ENCODE measurements at regions not wholly inside any gene's neighbourhood (a gene's known extent, or its start where the extent isn't known, plus 50 kb on each side); places are given as distances from the start of the nearest gene placed in this dataset.

DNA sequence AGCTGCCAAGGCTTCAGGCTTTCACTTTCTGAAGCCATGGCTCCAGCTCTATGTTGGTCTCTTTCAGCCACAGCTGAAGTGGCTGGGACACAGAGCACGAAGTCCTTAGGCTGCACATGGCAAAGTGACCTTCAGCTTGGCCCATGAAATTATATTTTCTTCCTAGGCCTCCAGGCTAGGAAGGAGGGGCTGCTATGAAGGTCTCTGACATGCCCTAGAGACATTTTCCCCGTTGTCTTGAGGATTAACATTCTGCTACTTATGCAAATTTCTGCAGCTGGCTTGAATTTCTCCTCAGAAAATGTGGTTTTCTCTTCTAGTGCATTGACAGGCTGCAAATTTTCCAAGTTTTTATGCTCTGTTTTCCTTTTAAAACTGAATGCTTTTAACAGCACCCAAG is 99.8 kb upstream of the KCNIP4 start:
- intact Hi-C loops (cut with micrococcal nuclease; ENCODE audit: unreplicated experiment) (no loop called here), in situ Hi-C loops (cut with MboI) (no loop called here)
- no peaks in the 10 kb centered on the region for H3K27me3 ChIP-seq (replicated peaks in 1 of 2; ENCODE audit: control insufficient read depth in 2 of 2, insufficient read depth in 2 of 2, low read length in 1 of 2)
- no peaks in the 10 kb centered on the region for H3K9me3 ChIP-seq (replicated peaks; ENCODE audit: control insufficient read depth, insufficient read depth, low read length)
- H3K4me2 ChIP-seq (ENCODE audit: control insufficient read depth, insufficient read depth) = no peak overlapping the region
- SMC1A ChIA-PET (ENCODE audit: uncharacterized antibody, unreplicated experiment) = no interaction called here
- H3K9ac ChIP-seq (ENCODE audit: control insufficient read depth, insufficient read depth, low read length) = no peak overlapping the region
- TF ChIP-seq, protein P1, sequence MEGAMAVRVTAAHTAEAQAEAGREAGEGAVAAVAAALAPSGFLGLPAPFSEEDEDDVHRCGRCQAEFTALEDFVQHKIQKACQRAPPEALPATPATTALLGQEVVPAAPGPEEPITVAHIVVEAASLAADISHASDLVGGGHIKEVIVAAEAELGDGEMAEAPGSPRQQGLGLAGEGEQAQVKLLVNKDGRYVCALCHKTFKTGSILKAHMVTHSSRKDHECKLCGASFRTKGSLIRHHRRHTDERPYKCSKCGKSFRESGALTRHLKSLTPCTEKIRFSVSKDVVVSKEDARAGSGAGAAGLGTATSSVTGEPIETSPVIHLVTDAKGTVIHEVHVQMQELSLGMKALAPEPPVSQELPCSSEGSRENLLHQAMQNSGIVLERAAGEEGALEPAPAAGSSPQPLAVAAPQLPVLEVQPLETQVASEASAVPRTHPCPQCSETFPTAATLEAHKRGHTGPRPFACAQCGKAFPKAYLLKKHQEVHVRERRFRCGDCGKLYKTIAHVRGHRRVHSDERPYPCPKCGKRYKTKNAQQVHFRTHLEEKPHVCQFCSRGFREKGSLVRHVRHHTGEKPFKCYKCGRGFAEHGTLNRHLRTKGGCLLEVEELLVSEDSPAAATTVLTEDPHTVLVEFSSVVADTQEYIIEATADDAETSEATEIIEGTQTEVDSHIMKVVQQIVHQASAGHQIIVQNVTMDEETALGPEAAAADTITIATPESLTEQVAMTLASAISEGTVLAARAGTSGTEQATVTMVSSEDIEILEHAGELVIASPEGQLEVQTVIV (IDR thresholded peaks at IDR 0.05; ENCODE audit: borderline replicate concordance, partially characterized antibody) = no peak
- TF ChIP-seq, protein P2, sequence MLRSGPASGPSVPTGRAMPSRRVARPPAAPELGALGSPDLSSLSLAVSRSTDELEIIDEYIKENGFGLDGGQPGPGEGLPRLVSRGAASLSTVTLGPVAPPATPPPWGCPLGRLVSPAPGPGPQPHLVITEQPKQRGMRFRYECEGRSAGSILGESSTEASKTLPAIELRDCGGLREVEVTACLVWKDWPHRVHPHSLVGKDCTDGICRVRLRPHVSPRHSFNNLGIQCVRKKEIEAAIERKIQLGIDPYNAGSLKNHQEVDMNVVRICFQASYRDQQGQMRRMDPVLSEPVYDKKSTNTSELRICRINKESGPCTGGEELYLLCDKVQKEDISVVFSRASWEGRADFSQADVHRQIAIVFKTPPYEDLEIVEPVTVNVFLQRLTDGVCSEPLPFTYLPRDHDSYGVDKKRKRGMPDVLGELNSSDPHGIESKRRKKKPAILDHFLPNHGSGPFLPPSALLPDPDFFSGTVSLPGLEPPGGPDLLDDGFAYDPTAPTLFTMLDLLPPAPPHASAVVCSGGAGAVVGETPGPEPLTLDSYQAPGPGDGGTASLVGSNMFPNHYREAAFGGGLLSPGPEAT (IDR thresholded peaks at IDR 0.05; ENCODE audit: low read depth) = no peak
- no peak for TF ChIP-seq WRNIP1 (IDR thresholded peaks at IDR 0.05; ENCODE audit: borderline replicate concordance, low read depth, low read length)
- TF ChIP-seq NRF1 (conservative IDR thresholded peaks at IDR 0.05; ENCODE audit: low read depth, low read length) = no peak
- TF ChIP-seq ZNF274 (IDR thresholded peaks at IDR 0.05; ENCODE audit: insufficient read depth, insufficient read length) = no peak
- no peak for TF ChIP-seq CBX5 (IDR thresholded peaks at IDR 0.05; ENCODE audit: low read depth)
- TF ChIP-seq, protein P3, sequence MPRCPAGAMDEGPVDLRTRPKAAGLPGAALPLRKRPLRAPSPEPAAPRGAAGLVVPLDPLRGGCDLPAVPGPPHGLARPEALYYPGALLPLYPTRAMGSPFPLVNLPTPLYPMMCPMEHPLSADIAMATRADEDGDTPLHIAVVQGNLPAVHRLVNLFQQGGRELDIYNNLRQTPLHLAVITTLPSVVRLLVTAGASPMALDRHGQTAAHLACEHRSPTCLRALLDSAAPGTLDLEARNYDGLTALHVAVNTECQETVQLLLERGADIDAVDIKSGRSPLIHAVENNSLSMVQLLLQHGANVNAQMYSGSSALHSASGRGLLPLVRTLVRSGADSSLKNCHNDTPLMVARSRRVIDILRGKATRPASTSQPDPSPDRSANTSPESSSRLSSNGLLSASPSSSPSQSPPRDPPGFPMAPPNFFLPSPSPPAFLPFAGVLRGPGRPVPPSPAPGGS (IDR thresholded peaks at IDR 0.05; ENCODE audit: borderline replicate concordance, insufficient read depth, low read depth, low read length, poor library complexity, severe bottlenecking) = no peak
- TF ChIP-seq SUZ12 (IDR thresholded peaks at IDR 0.05; ENCODE audit: unreplicated experiment) = no peak
- no peak for TF ChIP-seq PAX8 (IDR thresholded peaks at IDR 0.05)
- TF ChIP-seq, protein P4, sequence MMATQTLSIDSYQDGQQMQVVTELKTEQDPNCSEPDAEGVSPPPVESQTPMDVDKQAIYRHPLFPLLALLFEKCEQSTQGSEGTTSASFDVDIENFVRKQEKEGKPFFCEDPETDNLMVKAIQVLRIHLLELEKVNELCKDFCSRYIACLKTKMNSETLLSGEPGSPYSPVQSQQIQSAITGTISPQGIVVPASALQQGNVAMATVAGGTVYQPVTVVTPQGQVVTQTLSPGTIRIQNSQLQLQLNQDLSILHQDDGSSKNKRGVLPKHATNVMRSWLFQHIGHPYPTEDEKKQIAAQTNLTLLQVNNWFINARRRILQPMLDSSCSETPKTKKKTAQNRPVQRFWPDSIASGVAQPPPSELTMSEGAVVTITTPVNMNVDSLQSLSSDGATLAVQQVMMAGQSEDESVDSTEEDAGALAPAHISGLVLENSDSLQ (IDR thresholded peaks at IDR 0.05) = no peak
- ATAC-seq (no peak), FAIRE-seq (no peak), DNase-seq (ENCODE audit: low read depth, low spot score) (no peak)
- H3K4me1 ChIP-seq (ENCODE audit: control insufficient read depth, insufficient read depth, low read length) = no peaks in the 10 kb centered on the region
- H3K79me2 ChIP-seq (ENCODE audit: control insufficient read depth, insufficient read depth, low read length) = no peaks in the 10 kb centered on the region
- RAD21 ChIA-PET (ENCODE audit: unreplicated experiment) = no interaction called here
- 0% methylated on average over 2 of the region's 2 CpGs for WGBS (ENCODE audit: insufficient coverage, insufficient replicate concordance, low lambda C conversion rate, missing lambda C conversion rate)
- H3K36me3 ChIP-seq (ENCODE audit: control insufficient read depth in 2 of 2, insufficient read depth in 2 of 2, low read length in 1 of 2) = no peaks in the 10 kb centered on the region
- no peak overlapping the region for H2AFZ ChIP-seq (ENCODE audit: control insufficient read depth, low read depth, low read length)
- POLR2A ChIA-PET = no interaction called here
- H3K4me3 ChIP-seq = no peak overlapping the region
- H4K20me1 ChIP-seq (ENCODE audit: control insufficient read depth, insufficient read depth) = no peaks in the 10 kb centered on the region
- CTCF ChIA-PET = no interaction called here
- no TSS peak for BruUV-seq (replicated peaks)
- H3K27ac ChIP-seq (ENCODE audit: control insufficient read depth, insufficient read depth) = no peak overlapping the region
